Adrenal gland (tissue), 5 donors: ENCODE measurements at regions not wholly inside any gene's neighbourhood (a gene's known extent, or its start where the extent isn't known, plus 50 kb on each side); places are given as distances from the start of the nearest gene placed in this dataset.

ENCODE experiments used
- CTCF ChIP-seq, 6 experiments: fragments of 450-650 bp in 4 of 6; fragments of 200-600 bp in 2 of 6; sonication (generic) in 1 of 6; IDR thresholded peaks; 1 replicate in 5 of 6; 2 replicates in 1 of 6; pipeline versions ENCODE4 v1.5.1 to v1.8.0; 2016 to 2021; ENCODE audit warnings: antibody characterized with exemption in 6 of 6, mild to moderate bottlenecking in 2 of 6, moderate library complexity in 1 of 6
- POLR2A ChIP-seq, 2 donors: fragments of 450-650 bp; IDR thresholded peaks; one replicate each; pipeline ENCODE4 v1.6.1; 2017; ENCODE audit warnings: antibody characterized with exemption in 2 of 2, mild to moderate bottlenecking in 2 of 2, moderate library complexity in 1 of 2
- donor health status: DM: no; HTN: no; CAD: no.

- TF ChIP-seq CTCF (IDR thresholded peaks at IDR 0.05) (no peak), POLR2A (IDR thresholded peaks at IDR 0.05) (no peak)
Observed at GRCh38 chr2:144049137-144049536, 470.8 kb downstream of the ZEB2 start.
